Peyer's patch (tissue), 4 donors: ENCODE measurements at regions not wholly inside any gene's neighbourhood (a gene's known extent, or its start where the extent isn't known, plus 50 kb on each side); places are given as distances from the start of the nearest gene placed in this dataset.

Source experiments
- POLR2A ChIP-seq, 2 donors: fragments of 450-650 bp; IDR thresholded peaks; one replicate each; pipeline ENCODE4 v1.5.1; 2017; ENCODE audit warnings: antibody characterized with exemption in 2 of 2, mild to moderate bottlenecking in 2 of 2, moderate library complexity in 2 of 2
- TF ChIP-seq, protein P1 (sequence below), 6 experiments: fragments of 450-650 bp in 4 of 6; fragments of 200-600 bp in 2 of 6; sonication (generic) in 1 of 6; IDR thresholded peaks; one replicate each; pipeline ENCODE4 v1.5.1; 2017 to 2019; ENCODE audit warnings: antibody characterized with exemption in 6 of 6, mild to moderate bottlenecking in 3 of 6, moderate library complexity in 1 of 6

DNA sequence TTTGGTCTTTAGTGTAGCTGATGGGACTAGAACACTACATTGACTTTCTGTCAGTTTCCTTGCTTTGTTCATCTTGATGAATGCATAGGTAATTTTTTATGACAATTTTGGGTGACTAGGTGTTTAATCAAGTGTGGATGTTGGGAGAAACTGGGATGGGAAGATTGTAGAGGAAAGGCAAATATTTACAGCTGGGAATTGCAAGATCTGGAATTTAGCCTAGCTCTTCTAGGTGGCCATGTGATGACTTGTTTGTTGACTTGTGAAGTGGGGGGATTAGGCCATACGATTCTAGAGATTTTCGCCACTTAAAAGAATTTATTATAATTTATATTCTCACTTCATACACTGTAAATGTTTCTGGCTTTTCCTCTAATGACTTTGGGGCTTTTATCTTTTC, 480.3 kb upstream of the GOT2 start:
- TF ChIP-seq, protein P1, sequence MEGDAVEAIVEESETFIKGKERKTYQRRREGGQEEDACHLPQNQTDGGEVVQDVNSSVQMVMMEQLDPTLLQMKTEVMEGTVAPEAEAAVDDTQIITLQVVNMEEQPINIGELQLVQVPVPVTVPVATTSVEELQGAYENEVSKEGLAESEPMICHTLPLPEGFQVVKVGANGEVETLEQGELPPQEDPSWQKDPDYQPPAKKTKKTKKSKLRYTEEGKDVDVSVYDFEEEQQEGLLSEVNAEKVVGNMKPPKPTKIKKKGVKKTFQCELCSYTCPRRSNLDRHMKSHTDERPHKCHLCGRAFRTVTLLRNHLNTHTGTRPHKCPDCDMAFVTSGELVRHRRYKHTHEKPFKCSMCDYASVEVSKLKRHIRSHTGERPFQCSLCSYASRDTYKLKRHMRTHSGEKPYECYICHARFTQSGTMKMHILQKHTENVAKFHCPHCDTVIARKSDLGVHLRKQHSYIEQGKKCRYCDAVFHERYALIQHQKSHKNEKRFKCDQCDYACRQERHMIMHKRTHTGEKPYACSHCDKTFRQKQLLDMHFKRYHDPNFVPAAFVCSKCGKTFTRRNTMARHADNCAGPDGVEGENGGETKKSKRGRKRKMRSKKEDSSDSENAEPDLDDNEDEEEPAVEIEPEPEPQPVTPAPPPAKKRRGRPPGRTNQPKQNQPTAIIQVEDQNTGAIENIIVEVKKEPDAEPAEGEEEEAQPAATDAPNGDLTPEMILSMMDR (IDR thresholded peaks at IDR 0.05), result no peak
- no peak for TF ChIP-seq POLR2A (IDR thresholded peaks at IDR 0.05)
